IMR-90 (cell line): ENCODE measurements at regions not wholly inside any gene's neighbourhood (a gene's known extent, or its start where the extent isn't known, plus 50 kb on each side); places are given as distances from the start of the nearest gene placed in this dataset.

Experiments
- ATAC-seq: fragments of 200-7000 bp; cut with Tn5 transposase; 2 replicates; pipeline ENCODE4 v1.9.1; 2020; ENCODE audit warnings: low read depth, mild to moderate bottlenecking, moderate library complexity
- BruUV-seq: library from RNA; stranded (reverse); fragments of 400-500 nt; replicated peaks from 2 replicates; lab custom pipeline; 2021; lab: Mats Ljungman, UMichigan
- CTCF ChIA-PET: fragments of 300-600 bp; formaldehyde crosslinking; extraction: SDS; loops from one replicate; lab custom pipeline; 2021; ENCODE audit warnings: antibody characterized with exemption; lab: Yijun Ruan, JAX
- POLR2A ChIA-PET: fragments of 300-600 bp; sonication (Branson Sonifier 250); formaldehyde crosslinking; loops from one replicate; lab custom pipeline; 2022; ENCODE audit warnings: antibody characterized with exemption; ENCODE audit not compliant: unreplicated experiment; lab: Charles Lee
- DNase-seq: peaks from one replicate; pipeline ENCODE4 v3.0.0; 2013
- H2AFZ ChIP-seq: replicated peaks from 2 replicates; pipeline ENCODE3; 2013; ENCODE audit warnings: low read length, mild to moderate bottlenecking; ENCODE audit not compliant: poor library complexity
- H2AK5ac ChIP-seq: 2 replicates; pipeline ENCODE4 v1.6.1; 2013; ENCODE audit warnings: low read depth, low read length, inconsistent platforms
- H2AK9ac ChIP-seq: replicated peaks from 2 replicates; pipeline ENCODE3; 2013; ENCODE audit warnings: mild to moderate bottlenecking, low read depth, low read length, moderate library complexity; ENCODE audit not compliant: poor library complexity
- H2BK120ac ChIP-seq: 2 replicates; pipeline ENCODE4 v1.6.1; 2013; ENCODE audit warnings: low read depth, low read length, inconsistent platforms
- H2BK15ac ChIP-seq: 3 replicates; pipeline ENCODE4 v1.6.1; 2013; ENCODE audit warnings: low read depth, low read length, inconsistent platforms
- H2BK20ac ChIP-seq: 2 replicates; pipeline ENCODE4 v1.6.1; 2013; ENCODE audit warnings: low read depth, mild to moderate bottlenecking, inconsistent platforms, low read length, moderate library complexity
- H2BK5ac ChIP-seq: 2 replicates; pipeline ENCODE4 v1.6.1; 2013; ENCODE audit warnings: mild to moderate bottlenecking, low read depth, low read length, inconsistent platforms; ENCODE audit not compliant: poor library complexity, severe bottlenecking
- H3K14ac ChIP-seq: replicated peaks from 2 replicates; pipeline ENCODE4 v1.6.1; 2013; ENCODE audit warnings: low read depth, low read length, inconsistent platforms
- H3K18ac ChIP-seq: 2 replicates; pipeline ENCODE4 v1.6.1; 2013; ENCODE audit warnings: low read depth, low read length, control low read depth
- H3K23ac ChIP-seq: 2 replicates; pipeline ENCODE4 v1.6.1; 2013; ENCODE audit warnings: low read depth, low read length, inconsistent platforms
- H3K27ac ChIP-seq: 2 replicates; pipeline ENCODE4 v1.5.1; 2013; ENCODE audit warnings: mild to moderate bottlenecking, control low read depth, low read length; ENCODE audit not compliant: insufficient read depth
- H3K27me3 ChIP-seq: 2 replicates; pipeline ENCODE4 v1.6.1; 2013; ENCODE audit warnings: low read length; ENCODE audit not compliant: control insufficient read depth, insufficient read depth
- H3K36me3 ChIP-seq: 2 replicates; pipeline ENCODE4 v1.6.1; 2013; ENCODE audit warnings: low read length, mixed read lengths; ENCODE audit not compliant: control insufficient read depth, insufficient read depth
- H3K4ac ChIP-seq: 2 replicates; pipeline ENCODE4 v1.6.1; 2013; ENCODE audit warnings: low read depth, low read length, inconsistent platforms
- H3K4me1 ChIP-seq: 2 replicates; pipeline ENCODE4 v1.6.1; 2013; ENCODE audit warnings: low read length, mixed read lengths; ENCODE audit not compliant: control insufficient read depth, insufficient read depth
- H3K4me2 ChIP-seq: 2 replicates; pipeline ENCODE4 v1.6.1; 2013; ENCODE audit warnings: low read depth, mild to moderate bottlenecking, control low read depth, low read length, moderate library complexity
- H3K4me3 ChIP-seq: 2 replicates; pipeline ENCODE4 v1.5.1; 2013; ENCODE audit warnings: low read depth, mild to moderate bottlenecking, control low read depth, low read length, moderate library complexity; ENCODE audit not compliant: insufficient read depth
- H3K56ac ChIP-seq: 2 replicates; pipeline ENCODE4 v1.6.1; 2013; ENCODE audit warnings: low read length, inconsistent platforms; ENCODE audit not compliant: insufficient read depth; ENCODE audit errors: extremely low read depth
- H3K79me1 ChIP-seq, 2 experiments: 2 replicates each; pipeline ENCODE4 v1.6.1; 2013; ENCODE audit warnings: low read length in 2 of 2, inconsistent platforms in 1 of 2, low read depth in 1 of 2
- H3K9ac ChIP-seq: 2 replicates; pipeline ENCODE4 v1.6.1; 2013; ENCODE audit warnings: low read depth, low read length, control low read depth
- H3K9me1 ChIP-seq: 2 replicates; pipeline ENCODE4 v1.6.1; 2013; ENCODE audit warnings: low read length, inconsistent platforms; ENCODE audit not compliant: insufficient read depth
- H3K9me3 ChIP-seq: 2 replicates; pipeline ENCODE4 v1.6.1; 2013; ENCODE audit warnings: low read length; ENCODE audit not compliant: control insufficient read depth, insufficient read depth
- H4K20me1 ChIP-seq: 2 replicates; pipeline ENCODE4 v1.6.1; 2013; ENCODE audit warnings: low read length, inconsistent platforms; ENCODE audit not compliant: insufficient read depth
- H4K5ac ChIP-seq: 2 replicates; pipeline ENCODE4 v1.6.1; 2013; ENCODE audit warnings: mild to moderate bottlenecking, low read depth, low read length, control low read depth
- H4K8ac ChIP-seq, 2 experiments: 2 replicates each; pipeline ENCODE4 v1.6.1; 2013; ENCODE audit warnings: low read depth in 2 of 2, low read length in 2 of 2, control low read depth in 1 of 2, inconsistent platforms in 1 of 2
- H4K91ac ChIP-seq: 2 replicates; pipeline ENCODE4 v1.6.1; 2013; ENCODE audit warnings: low read depth, low read length, inconsistent platforms; ENCODE audit not compliant: insufficient read depth
- BHLHE40 ChIP-seq: fragments of 150-350 bp; IDR thresholded peaks from 2 replicates; pipeline ENCODE4 v1.6.1; 2016; ENCODE audit warnings: mild to moderate bottlenecking, low read depth, low read length
- CHD1 ChIP-seq: IDR thresholded peaks from 2 replicates; pipeline ENCODE4 v1.6.1; 2012; ENCODE audit warnings: low read depth, low read length, improper control_type of control experiment
- MAFK ChIP-seq: IDR thresholded peaks from 2 replicates; pipeline ENCODE4 v1.6.1; 2012; ENCODE audit warnings: low read depth, low read length, improper control_type of control experiment
- MAZ ChIP-seq: IDR thresholded peaks from 2 replicates; pipeline ENCODE4 v1.6.1; 2012; ENCODE audit warnings: low read depth, mild to moderate bottlenecking, low read length, improper control_type of control experiment, moderate library complexity, borderline replicate concordance
- MXI1 ChIP-seq: IDR thresholded peaks from 2 replicates; pipeline ENCODE4 v1.6.1; 2012; ENCODE audit warnings: low read depth, mild to moderate bottlenecking, low read length, moderate library complexity, borderline replicate concordance
- NFE2L2 ChIP-seq: fragments of 150-350 bp; IDR thresholded peaks from 2 replicates; pipeline ENCODE4 v1.6.1; 2016; ENCODE audit warnings: low read depth, mild to moderate bottlenecking, low read length
- POLR2A ChIP-seq: IDR thresholded peaks from 2 replicates; pipeline ENCODE4 v1.6.1; 2012; ENCODE audit warnings: mild to moderate bottlenecking, low read depth, low read length
- RAD21 ChIP-seq: IDR thresholded peaks from 2 replicates; pipeline ENCODE4 v1.6.1; 2012; ENCODE audit warnings: low read length, improper control_type of control experiment
- RCOR1 ChIP-seq: IDR thresholded peaks from 2 replicates; pipeline ENCODE4 v1.6.1; 2012; ENCODE audit warnings: mild to moderate bottlenecking, low read length, improper control_type of control experiment; ENCODE audit not compliant: insufficient replicate concordance
- SMC3 ChIP-seq: fragments of 150-350 bp; IDR thresholded peaks from 2 replicates; pipeline ENCODE4 v1.6.1; 2016; ENCODE audit warnings: low read depth, mild to moderate bottlenecking, antibody characterized with exemption, low read length, moderate library complexity
- USF2 ChIP-seq: fragments of 150-350 bp; IDR thresholded peaks from 2 replicates; pipeline ENCODE4 v1.6.1; 2017; ENCODE audit warnings: mild to moderate bottlenecking, antibody characterized with exemption, low read length, low read depth
- WGBS, 2 experiments: methylation state at CpG; one replicate each; pipeline versions ENCODE4 v1.1.5 to v1.1.7; 2013; ENCODE audit warnings: missing lambda C conversion rate in 2 of 2; ENCODE audit not compliant: insufficient read length in 1 of 2; ENCODE audit errors: extremely low coverage in 2 of 2; 5-methylcytosine and 5-hydroxymethylcytosine counted together
- dilution Hi-C: fragments of 300-500 bp; cut with HindIII; formaldehyde crosslinking; loops from one replicate; pipeline ENCODE4 v1.14.3; 2018; ENCODE audit warnings: low sequenced_read_pairs; ENCODE audit not compliant: unreplicated experiment
- in situ Hi-C: fragments of 300-500 bp; cut with MboI; formaldehyde crosslinking; loops from 3 replicates; pipeline ENCODE4 v1.14.3; 2019; ENCODE audit warnings: low sequenced_read_pairs, inconsistent platforms, mixed read lengths
- intact Hi-C: fragments of 100-400 bp; cut with micrococcal nuclease; formaldehyde crosslinking; loops from 2 replicates; pipeline ENCODE4 v1.10.0; 2022
- TF ChIP-seq, protein P1 (sequence below): fragments of 150-350 bp; IDR thresholded peaks from 2 replicates; pipeline ENCODE4 v1.6.1; 2016; ENCODE audit warnings: low read depth, mild to moderate bottlenecking, low read length, moderate library complexity, borderline replicate concordance
- TF ChIP-seq, protein P2 (sequence below): conservative IDR thresholded peaks from 2 replicates; pipeline ENCODE4 v1.5.1; 2012; ENCODE audit warnings: mild to moderate bottlenecking, low read depth, low read length, improper control_type of control experiment

DNA sequence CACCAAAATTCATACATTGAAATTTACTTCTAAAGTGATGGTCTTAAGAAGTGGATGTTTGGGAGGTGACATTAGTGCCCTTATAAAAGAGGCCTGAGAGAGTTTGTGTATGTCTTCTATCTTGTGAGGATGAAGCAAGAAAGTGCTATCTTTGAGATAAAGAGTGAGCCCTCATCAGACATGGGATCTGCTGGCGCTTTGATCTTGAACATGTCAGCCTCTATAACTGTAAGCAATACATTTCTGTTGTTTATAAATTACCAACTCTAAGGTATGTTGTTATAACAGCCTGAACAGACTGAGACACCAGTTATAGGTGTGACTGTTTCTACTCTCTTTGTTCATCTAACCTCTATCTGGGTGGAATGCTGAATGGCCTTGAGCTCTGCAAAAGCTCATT is 54.5 kb upstream of the SETBP1 start:
- H4K91ac ChIP-seq, result no peak overlapping the region
- H2AFZ ChIP-seq, result no peak overlapping the region
- BruUV-seq, result no TSS peak
- no CpG with 5 or more reads among the region's 1 CpG for WGBS, 2 experiments
- in situ Hi-C loops, result no loop called here
- no peaks in the 10 kb centered on the region for H3K36me3 ChIP-seq
- no peak overlapping the region for H2BK20ac ChIP-seq
- H2BK5ac ChIP-seq, result no peak overlapping the region
- POLR2A ChIA-PET, result no interaction called here
- no peaks in the 10 kb centered on the region for H3K79me1 ChIP-seq
- H2AK5ac ChIP-seq, result no peak overlapping the region
- H2AK9ac ChIP-seq, result no peak overlapping the region
- no peaks in the 10 kb centered on the region for H3K9me3 ChIP-seq
- intact Hi-C loops, result no loop called here
- H3K56ac ChIP-seq, result no peak overlapping the region
- CTCF ChIA-PET, result no interaction called here
- no peak overlapping the region for H3K14ac ChIP-seq
- TF ChIP-seq MAFK, result no peak
- TF ChIP-seq RAD21, result no peak
- no peak for TF ChIP-seq USF2
- TF ChIP-seq RCOR1, result no peak
- TF ChIP-seq MAZ, result no peak
- TF ChIP-seq, protein P1, sequence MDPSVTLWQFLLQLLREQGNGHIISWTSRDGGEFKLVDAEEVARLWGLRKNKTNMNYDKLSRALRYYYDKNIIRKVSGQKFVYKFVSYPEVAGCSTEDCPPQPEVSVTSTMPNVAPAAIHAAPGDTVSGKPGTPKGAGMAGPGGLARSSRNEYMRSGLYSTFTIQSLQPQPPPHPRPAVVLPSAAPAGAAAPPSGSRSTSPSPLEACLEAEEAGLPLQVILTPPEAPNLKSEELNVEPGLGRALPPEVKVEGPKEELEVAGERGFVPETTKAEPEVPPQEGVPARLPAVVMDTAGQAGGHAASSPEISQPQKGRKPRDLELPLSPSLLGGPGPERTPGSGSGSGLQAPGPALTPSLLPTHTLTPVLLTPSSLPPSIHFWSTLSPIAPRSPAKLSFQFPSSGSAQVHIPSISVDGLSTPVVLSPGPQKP, result no peak
- no peak for TF ChIP-seq SMC3
- TF ChIP-seq POLR2A, result no peak
- TF ChIP-seq, protein P2, sequence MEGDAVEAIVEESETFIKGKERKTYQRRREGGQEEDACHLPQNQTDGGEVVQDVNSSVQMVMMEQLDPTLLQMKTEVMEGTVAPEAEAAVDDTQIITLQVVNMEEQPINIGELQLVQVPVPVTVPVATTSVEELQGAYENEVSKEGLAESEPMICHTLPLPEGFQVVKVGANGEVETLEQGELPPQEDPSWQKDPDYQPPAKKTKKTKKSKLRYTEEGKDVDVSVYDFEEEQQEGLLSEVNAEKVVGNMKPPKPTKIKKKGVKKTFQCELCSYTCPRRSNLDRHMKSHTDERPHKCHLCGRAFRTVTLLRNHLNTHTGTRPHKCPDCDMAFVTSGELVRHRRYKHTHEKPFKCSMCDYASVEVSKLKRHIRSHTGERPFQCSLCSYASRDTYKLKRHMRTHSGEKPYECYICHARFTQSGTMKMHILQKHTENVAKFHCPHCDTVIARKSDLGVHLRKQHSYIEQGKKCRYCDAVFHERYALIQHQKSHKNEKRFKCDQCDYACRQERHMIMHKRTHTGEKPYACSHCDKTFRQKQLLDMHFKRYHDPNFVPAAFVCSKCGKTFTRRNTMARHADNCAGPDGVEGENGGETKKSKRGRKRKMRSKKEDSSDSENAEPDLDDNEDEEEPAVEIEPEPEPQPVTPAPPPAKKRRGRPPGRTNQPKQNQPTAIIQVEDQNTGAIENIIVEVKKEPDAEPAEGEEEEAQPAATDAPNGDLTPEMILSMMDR, result no peak
- no peak for TF ChIP-seq CHD1
- TF ChIP-seq NFE2L2, result no peak
- no peak for TF ChIP-seq MXI1
- TF ChIP-seq BHLHE40, result no peak
- no peak overlapping the region for H3K9ac ChIP-seq
- H3K4me3 ChIP-seq, result no peak overlapping the region
- H4K8ac ChIP-seq, result no peak overlapping the region
- ATAC-seq, result no peak
- H3K4me2 ChIP-seq, result no peak overlapping the region
- dilution Hi-C loops, result no loop called here
- DNase-seq, result no peak
- H3K27me3 ChIP-seq, result no peaks in the 10 kb centered on the region; the same call in 1 of the 2 replicates
- H4K20me1 ChIP-seq, result no peaks in the 10 kb centered on the region
- H2BK15ac ChIP-seq, result no peak overlapping the region
- H3K27ac ChIP-seq, result no peak overlapping the region
- no peak overlapping the region for H2BK120ac ChIP-seq
- no peak overlapping the region for H3K18ac ChIP-seq
- no peak overlapping the region for H3K4ac ChIP-seq
- H3K9me1 ChIP-seq, result no peaks in the 10 kb centered on the region
- H3K4me1 ChIP-seq, result no peaks in the 10 kb centered on the region
- no peak overlapping the region for H3K23ac ChIP-seq
- H4K5ac ChIP-seq, result no peak overlapping the region
